ENCODE measurements at regions not wholly inside any gene's neighbourhood (a gene's known extent, or its start where the extent isn't known, plus 50 kb on each side); places are given as distances from the start of the nearest gene placed in this dataset.
A peak's percentile ranks its signal among the peaks of the same experiment; 100 is the strongest.
"Not testable (repeated sequence)": the region's sequence is repeated elsewhere in the genome, so short reads cannot be mapped to it uniquely, and the experiment has no call there.

- intact Hi-C loops (cut with DNase I; ENCODE audit: low total_unique reads), result no loop called here
- DNase-seq (ENCODE audit: low spot score in 2 of 2), result no peak
- no peak for TF ChIP-seq CTCF (IDR thresholded peaks at IDR 0.05)
- TF ChIP-seq POLR2A (IDR thresholded peaks at IDR 0.05), result no peak
- Histone ChIP-seq H3K4me3 (peak overlapping the region; percentile 22 to 54 (median 32)), H3K36me3 (no peaks in the 10 kb centered on the region), H3K9me3 (peaks cover 0 to 5% of the 10 kb centered on the region in 2 donors), H3K4me1 (no peaks in the 10 kb centered on the region), H3K27ac (peak overlapping the region; percentile 40 to 82), H3K27me3 (no peaks in the 10 kb centered on the region)
Measured at GRCh38 chr7:3158341-3158760, 114.7 kb upstream of the CARD11 start.

- H3K27me3 ChIP-seq, result no peaks in the 10 kb centered on the region
- peak overlapping the region in 1 of 2 donors; percentile 44 for H3K27ac ChIP-seq
Measured at GRCh38 chr7:3159039-3159438, 115.4 kb upstream of the CARD11 start.

GRCh38 chr7:3159445-3159844 lies 115.8 kb upstream of the CARD11 start:
- TF ChIP-seq CTCF (IDR thresholded peaks at IDR 0.05), result no peak
- TF ChIP-seq POLR2A (IDR thresholded peaks at IDR 0.05), result no peak
- no peak for TF ChIP-seq POLR2AphosphoS5 (IDR thresholded peaks at IDR 0.05)
- Histone ChIP-seq H3K4me3 (no peak overlapping the region), H3K4me1 (no peaks in the 10 kb centered on the region), H3K9me3 (peaks cover 0 to 5% of the 10 kb centered on the region in 2 donors), H3K27me3 (no peaks in the 10 kb centered on the region), H3K27ac (peak overlapping the region in 1 of 2 donors; percentile 44), H3K36me3 (no peaks in the 10 kb centered on the region)
- intact Hi-C loops (cut with DNase I; ENCODE audit: low total_unique reads), result no loop called here
- DNase-seq (ENCODE audit: low spot score in 2 of 2), result no peak

More at GRCh38 chr7:3159039-3159438, 115.4 kb upstream of the CARD11 start:
- DNase-seq (ENCODE audit: low spot score in 2 of 2), result no peak
- intact Hi-C loops (cut with DNase I; ENCODE audit: low total_unique reads), result no loop called here
- TF ChIP-seq POLR2A (IDR thresholded peaks at IDR 0.05) (no peak), POLR2AphosphoS5 (IDR thresholded peaks at IDR 0.05) (no peak), CTCF (IDR thresholded peaks at IDR 0.05) (no peak)
- no peak overlapping the region for H3K4me3 ChIP-seq
- H3K36me3 ChIP-seq, result no peaks in the 10 kb centered on the region
- H3K9me3 ChIP-seq, result peaks cover 0 to 5% of the 10 kb centered on the region in 2 donors
- H3K4me1 ChIP-seq, result no peaks in the 10 kb centered on the region

GRCh38 chr7:3159926-3160325 lies 116.3 kb upstream of the CARD11 start:
- H3K27ac ChIP-seq; H3K4me3 ChIP-seq; H3K36me3 ChIP-seq; DNase-seq (ENCODE audit: low spot score in 2 of 2); intact Hi-C loops (cut with DNase I; ENCODE audit: low total_unique reads); H3K4me1 ChIP-seq; H3K9me3 ChIP-seq; H3K27me3 ChIP-seq: not testable (repeated sequence)

GRCh38 chr7:3162289-3162688 lies 118.6 kb upstream of the CARD11 start:
- no peak overlapping the region for H3K27ac ChIP-seq
- DNase-seq (ENCODE audit: low spot score in 2 of 2), result no peak
- H3K9me3 ChIP-seq, result no peaks in the 10 kb centered on the region
- H3K4me1 ChIP-seq, result no peaks in the 10 kb centered on the region
- H3K27me3 ChIP-seq, result no peaks in the 10 kb centered on the region
- no peak overlapping the region for H3K4me3 ChIP-seq
- intact Hi-C loops (cut with DNase I; ENCODE audit: low total_unique reads), result no loop called here
- TF ChIP-seq POLR2AphosphoS5 (IDR thresholded peaks at IDR 0.05) (no peak), POLR2A (IDR thresholded peaks at IDR 0.05) (no peak), CTCF (IDR thresholded peaks at IDR 0.05) (no peak)
- no peaks in the 10 kb centered on the region for H3K36me3 ChIP-seq

- DNase-seq (ENCODE audit: low spot score in 2 of 2); H3K9me3 ChIP-seq; intact Hi-C loops (cut with DNase I; ENCODE audit: low total_unique reads); H3K27me3 ChIP-seq; H3K4me1 ChIP-seq; H3K27ac ChIP-seq; H3K4me3 ChIP-seq; H3K36me3 ChIP-seq: not testable (repeated sequence)
Measured at GRCh38 chr7:3162798-3163197, 119.1 kb upstream of the CARD11 start.
